AG09309 (cell line): ENCODE measurements at regions not wholly inside any gene's neighbourhood (a gene's known extent, or its start where the extent isn't known, plus 50 kb on each side); places are given as distances from the start of the nearest gene placed in this dataset.

Source experiments
- DNase-seq: peaks from one replicate; pipeline ENCODE4 v3.0.0-alpha.2; 2010; ENCODE audit warnings: low read depth
- H3K4me3 ChIP-seq: 2 replicates; pipeline ENCODE4 v1.5.1; 2011; ENCODE audit warnings: mild to moderate bottlenecking, low read depth, low read length, moderate library complexity; ENCODE audit not compliant: control insufficient read depth
- TF ChIP-seq, protein P1 (sequence below): IDR thresholded peaks from 2 replicates; pipeline ENCODE4 v1.5.1; 2011; ENCODE audit warnings: mild to moderate bottlenecking, low read depth, low read length, inconsistent platforms; ENCODE audit not compliant: insufficient read depth, control insufficient read depth; ENCODE audit errors: missing control alignments

DNA sequence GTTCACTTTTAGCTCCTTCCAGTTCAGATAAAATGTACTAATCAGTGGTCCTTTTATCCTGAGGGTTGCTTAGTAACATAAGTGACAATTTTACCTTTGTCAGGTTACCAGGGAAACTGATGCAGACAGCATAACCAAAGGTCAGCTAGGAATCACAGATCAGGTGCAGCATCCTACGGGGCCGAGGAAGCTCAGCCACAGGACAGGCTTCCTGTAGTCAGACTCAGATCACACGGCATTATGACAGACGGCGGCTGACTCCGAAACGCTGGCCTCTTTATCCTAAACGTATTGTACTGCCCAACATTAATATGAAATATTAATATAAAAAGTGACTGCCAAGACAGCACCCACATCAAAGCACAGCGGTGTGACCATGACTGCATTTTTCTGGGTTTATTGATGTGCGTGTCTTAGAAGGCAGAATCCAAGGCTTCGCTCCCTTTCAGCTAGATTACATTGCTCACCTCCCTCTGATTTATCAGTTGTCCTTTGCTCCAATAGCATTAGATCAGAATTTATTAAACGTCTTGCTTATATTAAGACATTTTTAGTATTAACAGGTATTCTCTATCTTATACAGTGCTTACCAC lies 444.5 kb downstream of the CMPK2 start:
- TF ChIP-seq, protein P1, sequence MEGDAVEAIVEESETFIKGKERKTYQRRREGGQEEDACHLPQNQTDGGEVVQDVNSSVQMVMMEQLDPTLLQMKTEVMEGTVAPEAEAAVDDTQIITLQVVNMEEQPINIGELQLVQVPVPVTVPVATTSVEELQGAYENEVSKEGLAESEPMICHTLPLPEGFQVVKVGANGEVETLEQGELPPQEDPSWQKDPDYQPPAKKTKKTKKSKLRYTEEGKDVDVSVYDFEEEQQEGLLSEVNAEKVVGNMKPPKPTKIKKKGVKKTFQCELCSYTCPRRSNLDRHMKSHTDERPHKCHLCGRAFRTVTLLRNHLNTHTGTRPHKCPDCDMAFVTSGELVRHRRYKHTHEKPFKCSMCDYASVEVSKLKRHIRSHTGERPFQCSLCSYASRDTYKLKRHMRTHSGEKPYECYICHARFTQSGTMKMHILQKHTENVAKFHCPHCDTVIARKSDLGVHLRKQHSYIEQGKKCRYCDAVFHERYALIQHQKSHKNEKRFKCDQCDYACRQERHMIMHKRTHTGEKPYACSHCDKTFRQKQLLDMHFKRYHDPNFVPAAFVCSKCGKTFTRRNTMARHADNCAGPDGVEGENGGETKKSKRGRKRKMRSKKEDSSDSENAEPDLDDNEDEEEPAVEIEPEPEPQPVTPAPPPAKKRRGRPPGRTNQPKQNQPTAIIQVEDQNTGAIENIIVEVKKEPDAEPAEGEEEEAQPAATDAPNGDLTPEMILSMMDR, result no peak
- no peak for DNase-seq

DNA sequence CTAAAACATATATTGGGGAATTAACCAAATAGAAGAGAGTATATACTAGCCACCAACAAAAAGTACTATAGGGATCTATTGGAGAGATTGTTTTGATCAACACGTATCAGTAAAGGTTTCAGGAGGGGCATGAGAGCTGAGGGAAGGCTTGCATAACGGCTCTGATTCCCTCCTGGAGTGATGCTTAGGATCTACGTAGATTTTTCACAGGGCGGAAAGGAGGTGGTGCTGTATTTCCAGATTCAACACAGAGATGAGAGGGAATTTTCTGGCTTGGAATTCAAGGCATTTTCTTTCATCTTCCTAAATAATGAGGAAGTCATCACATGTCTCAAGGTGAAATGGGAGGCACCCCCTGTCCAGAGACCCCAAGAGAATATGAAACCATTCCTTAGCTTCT lies 443.8 kb downstream of the CMPK2 start:
- DNase-seq, result no peak
- no peak overlapping the region for H3K4me3 ChIP-seq
- TF ChIP-seq, protein P1, result no peak

More for the DNA sequence above, 444.5 kb downstream of the CMPK2 start:
- no peak overlapping the region for H3K4me3 ChIP-seq

DNA sequence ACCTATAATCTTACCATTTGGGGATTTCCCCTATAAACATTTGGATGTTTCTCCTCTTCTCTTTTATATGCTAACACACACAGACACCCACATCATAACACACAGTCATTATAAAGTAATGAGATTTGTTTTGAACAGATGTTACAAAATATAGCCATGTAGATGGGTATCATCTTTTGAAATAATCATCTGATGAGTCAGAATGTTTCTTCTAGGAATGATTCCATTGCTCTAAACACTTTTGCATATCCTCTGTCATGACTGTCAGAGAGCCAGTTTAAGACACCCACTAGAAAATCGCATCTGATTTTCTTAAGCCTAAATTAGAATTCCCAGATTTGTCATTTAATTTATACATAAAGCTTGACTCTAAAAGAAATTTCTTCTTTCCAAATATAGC lies 442.6 kb downstream of the CMPK2 start:
- no peak for DNase-seq
- no peak overlapping the region for H3K4me3 ChIP-seq
- TF ChIP-seq, protein P1, result no peak

DNA sequence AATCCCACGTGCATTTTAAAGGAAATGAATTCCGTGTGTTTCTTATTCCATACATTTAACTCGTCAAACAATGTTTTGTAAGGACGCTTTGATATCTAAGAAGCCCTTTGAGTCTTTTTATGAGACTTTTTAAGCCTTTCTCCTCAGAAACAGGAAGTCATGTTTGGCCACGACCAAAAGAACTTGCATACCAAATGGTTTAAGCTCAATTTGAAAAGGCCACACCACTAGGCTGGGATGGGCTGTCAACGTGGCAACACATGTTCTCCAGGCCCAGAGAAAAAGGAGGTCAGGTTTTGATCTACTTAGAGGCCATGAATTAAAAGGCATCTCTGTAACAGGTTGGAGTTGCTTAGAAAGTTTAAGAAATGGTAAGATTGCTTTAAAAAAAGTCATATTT lies 441.8 kb downstream of the CMPK2 start:
- DNase-seq, result no peak
- no peak overlapping the region for H3K4me3 ChIP-seq
- TF ChIP-seq, protein P1, result no peak

DNA sequence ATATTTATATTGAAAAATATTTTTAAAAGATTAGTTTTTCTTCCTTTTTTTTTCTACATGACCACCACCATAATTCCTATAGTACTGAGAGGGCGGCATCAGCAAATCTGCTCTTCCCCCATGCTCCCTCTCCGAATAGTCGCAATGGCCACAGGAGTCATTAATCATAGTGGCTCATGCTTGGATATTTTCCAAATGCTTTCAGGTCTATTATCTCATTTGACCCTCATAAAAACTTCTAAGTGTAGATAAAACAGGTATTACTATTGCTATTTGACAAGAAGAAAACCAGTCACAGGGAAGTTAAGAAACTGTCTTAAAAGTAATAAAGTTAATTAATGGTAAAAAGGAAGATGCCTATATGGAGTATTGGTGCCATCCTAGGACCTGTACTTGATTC lies 440.7 kb downstream of the CMPK2 start:
- TF ChIP-seq, protein P1, result no peak
- no peak overlapping the region for H3K4me3 ChIP-seq
- DNase-seq, result no peak

DNA sequence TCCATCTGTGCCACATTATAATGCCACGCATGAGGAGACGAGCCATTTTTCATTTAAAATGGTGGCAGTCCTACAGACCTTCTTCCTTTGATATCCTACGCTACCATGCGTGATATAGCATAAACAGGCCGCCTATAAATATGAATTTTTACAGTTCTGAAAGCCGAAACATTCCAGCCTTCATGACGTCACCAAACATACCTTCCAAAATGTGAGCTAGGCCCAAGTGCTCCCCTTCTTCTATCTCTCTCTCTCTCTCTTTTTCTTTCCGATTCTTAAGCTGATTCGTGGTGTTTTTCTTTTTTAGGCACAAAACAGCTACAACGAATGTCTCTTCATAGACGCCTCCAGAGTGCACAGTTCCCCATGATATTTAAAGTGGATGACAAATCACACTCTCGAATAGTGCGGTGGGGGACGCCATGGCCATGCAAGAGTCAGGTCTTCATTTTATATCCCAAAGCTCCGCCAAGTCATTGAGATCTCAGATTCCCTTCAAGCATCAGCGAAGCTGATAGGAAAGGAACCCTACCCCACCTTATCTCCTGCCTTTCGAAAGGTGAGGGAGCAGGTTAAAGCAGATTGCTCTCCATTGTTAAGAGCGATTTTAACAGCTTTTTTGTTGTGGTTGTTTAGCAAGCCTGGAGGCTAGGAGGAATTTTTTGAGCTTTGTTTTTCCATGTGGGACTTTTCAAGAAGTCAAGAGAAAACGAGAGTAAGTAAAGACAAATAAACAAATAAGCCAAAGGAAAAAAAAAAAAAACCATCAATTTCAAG lies 436.3 kb downstream of the CMPK2 start:
- TF ChIP-seq, protein P1, result no peak
- H3K4me3 ChIP-seq, result no peak overlapping the region
- no peak for DNase-seq

DNA sequence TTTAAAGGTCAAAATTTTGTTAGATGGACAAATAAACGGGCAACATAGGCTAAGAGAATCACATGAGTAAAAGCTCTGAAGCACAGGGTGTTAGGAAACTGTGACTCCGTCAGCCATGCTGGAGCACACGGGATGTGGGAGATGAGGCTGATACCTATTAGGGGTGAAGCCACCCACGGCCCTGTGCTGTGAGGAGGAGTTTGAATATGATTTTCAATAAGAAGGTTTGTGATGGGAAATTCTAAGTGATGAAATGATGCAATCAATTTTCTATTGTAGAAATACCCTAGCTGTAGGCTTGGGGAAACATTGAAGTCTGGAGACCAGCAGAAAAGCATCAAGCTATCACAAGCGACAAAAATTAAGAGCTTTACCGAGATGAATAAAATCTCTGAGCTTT lies 431.3 kb downstream of the CMPK2 start:
- no peak overlapping the region for H3K4me3 ChIP-seq
- DNase-seq, result no peak
- TF ChIP-seq, protein P1, result no peak
